ENCODE measurements at regions not wholly inside any gene's neighbourhood (a gene's known extent, or its start where the extent isn't known, plus 50 kb on each side); places are given as distances from the start of the nearest gene placed in this dataset.

DNA sequence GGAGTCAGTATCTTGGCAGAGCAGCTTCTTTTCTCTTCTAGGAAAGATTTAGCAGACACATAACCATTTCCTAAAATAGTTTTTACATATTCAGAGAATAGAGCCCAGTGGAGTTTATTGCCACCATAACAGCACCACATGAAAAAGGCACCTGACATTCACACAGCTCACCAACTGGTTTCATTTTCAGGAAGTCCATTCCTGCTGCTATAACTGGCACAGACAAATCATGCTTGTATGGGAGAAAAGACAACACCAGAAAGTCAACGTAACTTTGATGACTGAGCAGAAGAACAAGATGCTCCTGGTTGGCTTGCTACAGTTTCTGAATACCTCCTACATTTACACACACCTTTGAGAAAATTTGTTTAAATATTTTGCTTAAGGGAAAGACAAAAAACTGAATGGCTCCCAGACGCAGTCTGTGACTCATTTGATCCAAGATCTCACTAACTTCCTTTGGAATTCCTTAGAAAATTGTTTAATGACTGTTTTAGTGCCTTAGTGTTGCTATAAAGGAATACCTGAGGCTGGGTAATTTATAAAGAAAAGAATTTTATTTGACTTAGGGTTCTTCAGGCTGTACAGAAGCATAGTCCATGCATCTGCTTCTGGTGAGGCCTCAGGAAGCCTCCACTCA is 1380.6 kb downstream of the CDH8 start:
- intact Hi-C loops (cut with micrococcal nuclease; ENCODE audit: unreplicated experiment) (no loop called here), in situ Hi-C loops (cut with MboI) (no loop called here)
- ChIA-PET POLR2A (no interaction called here), CTCF (no interaction called here), SMC1A (ENCODE audit: uncharacterized antibody, unreplicated experiment) (no interaction called here), RAD21 (ENCODE audit: unreplicated experiment) (no interaction called here)
- Histone ChIP-seq H3K9me3 (replicated peaks; ENCODE audit: control insufficient read depth, insufficient read depth, low read length) (no peaks in the 10 kb centered on the region), H2AFZ (ENCODE audit: control insufficient read depth, low read depth, low read length) (no peak overlapping the region), H3K4me1 (ENCODE audit: control insufficient read depth, insufficient read depth, low read length) (no peaks in the 10 kb centered on the region), H4K20me1 (ENCODE audit: control insufficient read depth, insufficient read depth) (no peaks in the 10 kb centered on the region), H3K4me2 (ENCODE audit: control insufficient read depth, insufficient read depth) (no peak overlapping the region), H3K27ac (ENCODE audit: control insufficient read depth, insufficient read depth) (no peak overlapping the region), H3K79me2 (ENCODE audit: control insufficient read depth, insufficient read depth, low read length) (no peaks in the 10 kb centered on the region), H3K27me3 (replicated peaks in 1 of 2; ENCODE audit: control insufficient read depth in 2 of 2, insufficient read depth in 2 of 2, low read length in 1 of 2) (no peaks in the 10 kb centered on the region), H3K36me3 (ENCODE audit: control insufficient read depth in 2 of 2, insufficient read depth in 2 of 2, low read length in 1 of 2) (no peaks in the 10 kb centered on the region), H3K4me3 (no peak overlapping the region), H3K9ac (ENCODE audit: control insufficient read depth, insufficient read depth, low read length) (no peak overlapping the region)
- no TSS peak for BruUV-seq (replicated peaks)
- DNase-seq (ENCODE audit: low read depth, low spot score), result no peak
- ATAC-seq, result no peak
- TF ChIP-seq CBFB (IDR thresholded peaks at IDR 0.05; ENCODE audit: low read depth) (no peak), ZZZ3 (IDR thresholded peaks at IDR 0.05; ENCODE audit: control insufficient read depth, insufficient read length, low read depth) (no peak), SP1 (IDR thresholded peaks at IDR 0.05; ENCODE audit: low read depth, low read length) (no peak), MTA2 (IDR thresholded peaks at IDR 0.05; ENCODE audit: low read depth) (no peak), NR2F1 (conservative IDR thresholded peaks at IDR 0.05) (no peak), ESRRA (IDR thresholded peaks at IDR 0.05; ENCODE audit: low read length) (no peak)
- FAIRE-seq, result no peak
- WGBS (ENCODE audit: insufficient coverage, insufficient replicate concordance, low lambda C conversion rate, missing lambda C conversion rate), result 0% methylated on average over 2 of the region's 2 CpGs

DNA sequence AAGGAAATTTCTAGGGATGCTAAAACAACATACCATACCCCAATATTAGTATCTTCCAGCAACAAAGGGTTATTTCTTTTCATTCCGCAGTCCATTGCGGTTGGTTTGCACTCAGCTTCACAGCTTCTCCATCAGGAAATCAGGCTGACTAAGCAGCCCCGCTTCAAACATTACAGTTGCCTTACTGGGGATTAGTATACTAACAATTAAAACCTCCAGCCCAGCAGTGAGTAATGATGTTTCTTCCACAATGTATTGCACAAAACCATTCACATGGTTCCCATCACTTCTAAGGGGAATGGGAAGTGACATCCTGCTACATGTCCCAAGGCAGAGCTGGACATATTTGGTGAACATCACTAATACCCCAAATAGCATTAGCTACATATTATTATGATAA is 1384.9 kb downstream of the CDH8 start:
- POLR2A ChIA-PET, result no interaction called here
- Histone ChIP-seq H4K20me1 (ENCODE audit: control insufficient read depth, insufficient read depth) (no peaks in the 10 kb centered on the region), H3K9me3 (replicated peaks; ENCODE audit: control insufficient read depth, insufficient read depth, low read length) (no peaks in the 10 kb centered on the region), H3K4me3 (no peak overlapping the region), H3K79me2 (ENCODE audit: control insufficient read depth, insufficient read depth, low read length) (no peaks in the 10 kb centered on the region), H2AFZ (ENCODE audit: control insufficient read depth, low read depth, low read length) (no peak overlapping the region), H3K4me1 (ENCODE audit: control insufficient read depth, insufficient read depth, low read length) (no peaks in the 10 kb centered on the region), H3K27ac (ENCODE audit: control insufficient read depth, insufficient read depth) (no peak overlapping the region), H3K36me3 (ENCODE audit: control insufficient read depth in 2 of 2, insufficient read depth in 2 of 2, low read length in 1 of 2) (no peaks in the 10 kb centered on the region), H3K27me3 (replicated peaks in 1 of 2; ENCODE audit: control insufficient read depth in 2 of 2, insufficient read depth in 2 of 2, low read length in 1 of 2) (no peaks in the 10 kb centered on the region), H3K4me2 (ENCODE audit: control insufficient read depth, insufficient read depth) (no peak overlapping the region), H3K9ac (ENCODE audit: control insufficient read depth, insufficient read depth, low read length) (no peak overlapping the region)
- CTCF ChIA-PET, result no interaction called here
- no TSS peak for BruUV-seq (replicated peaks)
- ATAC-seq (no peak), FAIRE-seq (no peak), DNase-seq (ENCODE audit: low read depth, low spot score) (no peak)
- TF ChIP-seq KLF5 (IDR thresholded peaks at IDR 0.05; ENCODE audit: partially characterized antibody) (no peak), EP300 (IDR thresholded peaks at IDR 0.05; ENCODE audit: borderline replicate concordance in 1 of 2, control insufficient read depth in 1 of 2, low read depth in 2 of 2, low read length in 2 of 2) (no peak), SIN3A (IDR thresholded peaks at IDR 0.05; ENCODE audit: low read depth, low read length) (no peak), JUND (IDR thresholded peaks at IDR 0.05; ENCODE audit: low read depth, low read length) (no peak), SREBF2 (IDR thresholded peaks at IDR 0.05; ENCODE audit: low read length) (no peak)
- TF ChIP-seq, protein P1, sequence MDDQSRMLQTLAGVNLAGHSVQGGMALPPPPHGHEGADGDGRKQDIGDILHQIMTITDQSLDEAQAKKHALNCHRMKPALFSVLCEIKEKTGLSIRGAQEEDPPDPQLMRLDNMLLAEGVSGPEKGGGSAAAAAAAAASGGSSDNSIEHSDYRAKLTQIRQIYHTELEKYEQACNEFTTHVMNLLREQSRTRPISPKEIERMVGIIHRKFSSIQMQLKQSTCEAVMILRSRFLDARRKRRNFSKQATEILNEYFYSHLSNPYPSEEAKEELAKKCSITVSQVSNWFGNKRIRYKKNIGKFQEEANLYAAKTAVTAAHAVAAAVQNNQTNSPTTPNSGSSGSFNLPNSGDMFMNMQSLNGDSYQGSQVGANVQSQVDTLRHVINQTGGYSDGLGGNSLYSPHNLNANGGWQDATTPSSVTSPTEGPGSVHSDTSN (IDR thresholded peaks at IDR 0.05; ENCODE audit: insufficient replicate concordance, low read depth, low read length), result no peak
- TF ChIP-seq, protein P2, sequence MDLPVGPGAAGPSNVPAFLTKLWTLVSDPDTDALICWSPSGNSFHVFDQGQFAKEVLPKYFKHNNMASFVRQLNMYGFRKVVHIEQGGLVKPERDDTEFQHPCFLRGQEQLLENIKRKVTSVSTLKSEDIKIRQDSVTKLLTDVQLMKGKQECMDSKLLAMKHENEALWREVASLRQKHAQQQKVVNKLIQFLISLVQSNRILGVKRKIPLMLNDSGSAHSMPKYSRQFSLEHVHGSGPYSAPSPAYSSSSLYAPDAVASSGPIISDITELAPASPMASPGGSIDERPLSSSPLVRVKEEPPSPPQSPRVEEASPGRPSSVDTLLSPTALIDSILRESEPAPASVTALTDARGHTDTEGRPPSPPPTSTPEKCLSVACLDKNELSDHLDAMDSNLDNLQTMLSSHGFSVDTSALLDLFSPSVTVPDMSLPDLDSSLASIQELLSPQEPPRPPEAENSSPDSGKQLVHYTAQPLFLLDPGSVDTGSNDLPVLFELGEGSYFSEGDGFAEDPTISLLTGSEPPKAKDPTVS (IDR thresholded peaks at IDR 0.05; ENCODE audit: low read depth, low read length), result no peak
- TF ChIP-seq, protein P3, sequence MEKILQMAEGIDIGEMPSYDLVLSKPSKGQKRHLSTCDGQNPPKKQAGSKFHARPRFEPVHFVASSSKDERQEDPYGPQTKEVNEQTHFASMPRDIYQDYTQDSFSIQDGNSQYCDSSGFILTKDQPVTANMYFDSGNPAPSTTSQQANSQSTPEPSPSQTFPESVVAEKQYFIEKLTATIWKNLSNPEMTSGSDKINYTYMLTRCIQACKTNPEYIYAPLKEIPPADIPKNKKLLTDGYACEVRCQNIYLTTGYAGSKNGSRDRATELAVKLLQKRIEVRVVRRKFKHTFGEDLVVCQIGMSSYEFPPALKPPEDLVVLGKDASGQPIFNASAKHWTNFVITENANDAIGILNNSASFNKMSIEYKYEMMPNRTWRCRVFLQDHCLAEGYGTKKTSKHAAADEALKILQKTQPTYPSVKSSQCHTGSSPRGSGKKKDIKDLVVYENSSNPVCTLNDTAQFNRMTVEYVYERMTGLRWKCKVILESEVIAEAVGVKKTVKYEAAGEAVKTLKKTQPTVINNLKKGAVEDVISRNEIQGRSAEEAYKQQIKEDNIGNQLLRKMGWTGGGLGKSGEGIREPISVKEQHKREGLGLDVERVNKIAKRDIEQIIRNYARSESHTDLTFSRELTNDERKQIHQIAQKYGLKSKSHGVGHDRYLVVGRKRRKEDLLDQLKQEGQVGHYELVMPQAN (conservative IDR thresholded peaks at IDR 0.05), result no peak
- in situ Hi-C loops (cut with MboI) (no loop called here), intact Hi-C loops (cut with micrococcal nuclease; ENCODE audit: unreplicated experiment) (no loop called here)
- SMC1A ChIA-PET (ENCODE audit: uncharacterized antibody, unreplicated experiment), result interaction anchor here (1.7 kb wide), 1 partner anchor 9 kb away, joined by 3 read pairs; no protein-coding TSS in a partner anchor
- WGBS (ENCODE audit: insufficient coverage, insufficient replicate concordance, low lambda C conversion rate, missing lambda C conversion rate), result 68% methylated on average over 3 of the region's 3 CpGs
- RAD21 ChIA-PET (ENCODE audit: unreplicated experiment), result no interaction called here
